HEK293T (cell line): ENCODE measurements at regions not wholly inside any gene's neighbourhood (a gene's known extent, or its start where the extent isn't known, plus 50 kb on each side); places are given as distances from the start of the nearest gene placed in this dataset.

ENCODE experiments used
- CTCF ChIA-PET: fragments of 350-600 bp; formaldehyde crosslinking; extraction: SDS; loops from one replicate; lab custom pipeline; 2021; ENCODE audit warnings: antibody characterized with exemption, inconsistent platforms; lab: Yijun Ruan, JAX
- POLR2A ChIA-PET: fragments of 350-600 bp; formaldehyde crosslinking; extraction: SDS; loops from one replicate; lab custom pipeline; 2020; ENCODE audit warnings: antibody characterized with exemption, inconsistent platforms; lab: Yijun Ruan, JAX
- DNase-seq: peaks from one replicate; pipeline ENCODE4 v3.0.0; 2012; ENCODE audit warnings: mixed read lengths; ENCODE audit errors: extremely low spot score
- ARNT ChIP-seq: fragments of 450-650 bp; IDR thresholded peaks from 2 replicates; pipeline ENCODE4 v1.6.1; 2017; ENCODE audit warnings: mild to moderate bottlenecking
- BHLHE40 ChIP-seq: fragments of 450-650 bp; IDR thresholded peaks from 2 replicates; pipeline ENCODE4 v1.6.1; 2016; ENCODE audit warnings: mild to moderate bottlenecking, moderate library complexity, borderline replicate concordance
- CTBP1 ChIP-seq: fragments of 450-650 bp; IDR thresholded peaks from 2 replicates; pipeline ENCODE4 v1.6.1; 2016; ENCODE audit warnings: borderline replicate concordance
- ELF4 ChIP-seq: fragments of 450-650 bp; IDR thresholded peaks from 2 replicates; pipeline ENCODE4 v1.6.1; 2017; ENCODE audit warnings: antibody characterized with exemption
- FOXA1 ChIP-seq: fragments of 450-650 bp; IDR thresholded peaks from 2 replicates; pipeline ENCODE4 v1.6.1; 2016; ENCODE audit warnings: mild to moderate bottlenecking
- FOXK2 ChIP-seq: fragments of 450-650 bp; IDR thresholded peaks from 2 replicates; pipeline ENCODE4 v1.6.1; 2016; ENCODE audit warnings: mild to moderate bottlenecking
- FOXM1 ChIP-seq: fragments of 450-650 bp; IDR thresholded peaks from 2 replicates; pipeline ENCODE4 v1.6.1; 2017; ENCODE audit warnings: mild to moderate bottlenecking, borderline replicate concordance
- HDGF ChIP-seq: fragments of 450-650 bp; IDR thresholded peaks from 2 replicates; pipeline ENCODE4 v1.6.1; 2017; ENCODE audit warnings: antibody characterized with exemption, borderline replicate concordance
- L3MBTL2 ChIP-seq: fragments of 450-650 bp; conservative IDR thresholded peaks from 2 replicates; pipeline ENCODE4 v1.6.1; 2016; ENCODE audit warnings: mild to moderate bottlenecking
- LEF1 ChIP-seq: fragments of 450-650 bp; IDR thresholded peaks from 2 replicates; pipeline ENCODE4 v1.6.1; 2017; ENCODE audit warnings: mild to moderate bottlenecking, borderline replicate concordance
- NFRKB ChIP-seq: fragments of 450-650 bp; IDR thresholded peaks from 2 replicates; pipeline ENCODE4 v1.6.1; 2016; ENCODE audit warnings: mild to moderate bottlenecking, moderate library complexity
- PKNOX1 ChIP-seq: fragments of 450-650 bp; IDR thresholded peaks from 2 replicates; pipeline ENCODE4 v1.6.1; 2016
- SP1 ChIP-seq: fragments of 450-650 bp; IDR thresholded peaks from 2 replicates; pipeline ENCODE4 v1.6.1; 2017
- SUZ12 ChIP-seq: fragments of 450-650 bp; IDR thresholded peaks from 2 replicates; pipeline ENCODE4 v1.6.1; 2016; ENCODE audit warnings: mild to moderate bottlenecking
- TARDBP ChIP-seq: fragments of 450-650 bp; IDR thresholded peaks from 2 replicates; pipeline ENCODE4 v1.6.1; 2016
- ZNF384 ChIP-seq: fragments of 450-650 bp; IDR thresholded peaks from 2 replicates; pipeline ENCODE4 v1.6.1; 2016

GRCh38 chr9:121568343-121569265 is 69.0 kb upstream of the GGTA1 start:
- ChIA-PET POLR2A (no interaction called here), CTCF (interaction anchor here (1.1 to 1.5 kb wide), 2 partner anchors 13 to 18 kb away, joined by 6 to 9 read pairs; no protein-coding TSS in a partner anchor)
- TF ChIP-seq CTBP1 (no peak), LEF1 (no peak), L3MBTL2 (no peak), BHLHE40 (no peak), NFRKB (no peak), ZNF384 (no peak), ARNT (no peak), PKNOX1 (no peak), FOXK2 (no peak), SP1 (no peak), ELF4 (no peak), TARDBP (no peak), SUZ12 (no peak), HDGF (no peak), FOXA1 (no peak), FOXM1 (no peak)
- no peak for DNase-seq

- TF ChIP-seq FOXK2 (no peak), NFRKB (no peak), CTBP1 (no peak), TARDBP (no peak), BHLHE40 (no peak), L3MBTL2 (no peak), SP1 (no peak), PKNOX1 (no peak), ELF4 (no peak), ZNF384 (no peak), FOXM1 (no peak), LEF1 (no peak), FOXA1 (no peak), HDGF (no peak)
- ChIA-PET POLR2A (no interaction called here), CTCF (no interaction called here)
- no peak for DNase-seq
These were observed 69.6 kb upstream of the GGTA1 start for GRCh38 chr9:121569266-121569648.

GRCh38 chr9:121572581-121572980 is 72.9 kb upstream of the GGTA1 start:
- ChIA-PET CTCF (interaction anchor here (0.6 to 2.6 kb wide), 3 partner anchors 22 to 118 kb away, joined by 3 to 10 read pairs (median 3); no protein-coding TSS in a partner anchor), POLR2A (no interaction called here)
- no peak for TF ChIP-seq ELF4
- no peak for TF ChIP-seq FOXK2
- TF ChIP-seq L3MBTL2 = no peak
- TF ChIP-seq FOXM1 = no peak
- TF ChIP-seq ZNF384 = no peak
- TF ChIP-seq FOXA1 = no peak
- TF ChIP-seq PKNOX1 = no peak
- TF ChIP-seq ARNT = no peak
- TF ChIP-seq SP1 = no peak
- TF ChIP-seq TARDBP = no peak
- TF ChIP-seq LEF1 = no peak
- TF ChIP-seq NFRKB = no peak
- no peak for TF ChIP-seq CTBP1
- no peak for TF ChIP-seq HDGF
- no peak for TF ChIP-seq SUZ12
- TF ChIP-seq BHLHE40 = no peak

GRCh38 chr9:121573717-121574485 is 74.3 kb upstream of the GGTA1 start:
- ChIA-PET POLR2A (no interaction called here), CTCF (interaction anchor here (1.0 to 2.6 kb wide), 3 partner anchors 12 to 23 kb away, joined by 3 to 10 read pairs (median 4); no protein-coding TSS in a partner anchor)
- DNase-seq = no peak
- TF ChIP-seq TARDBP (no peak), PKNOX1 (no peak), ARNT (no peak), SUZ12 (no peak), ELF4 (no peak), HDGF (no peak), FOXA1 (no peak)

More at GRCh38 chr9:121572581-121572980, 72.9 kb upstream of the GGTA1 start:
- DNase-seq = no peak
